ENCODE measurements at regions not wholly inside any gene's neighbourhood (a gene's known extent, or its start where the extent isn't known, plus 50 kb on each side); places are given as distances from the start of the nearest gene placed in this dataset.

DNA sequence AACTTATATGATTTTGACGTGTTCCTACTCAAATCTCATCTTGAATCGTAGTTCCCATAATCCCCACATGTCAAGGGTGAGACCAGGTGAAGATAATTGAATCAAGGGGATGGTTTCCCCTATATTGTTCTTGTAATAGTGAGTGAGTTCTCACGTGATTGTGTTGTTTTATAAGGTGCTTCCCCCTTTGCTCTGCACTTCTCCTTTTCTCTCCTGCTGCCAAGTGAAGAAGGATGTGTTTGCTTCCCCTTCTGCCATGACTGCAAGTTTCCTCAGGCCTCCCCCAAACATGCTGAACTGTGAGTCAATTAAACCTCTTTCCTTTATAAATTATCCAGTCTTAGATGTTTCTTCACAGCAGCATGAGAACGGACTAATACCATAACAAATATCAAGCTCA, 83.2 kb downstream of the MANEA start:
- DNase-seq = no peak

DNA sequence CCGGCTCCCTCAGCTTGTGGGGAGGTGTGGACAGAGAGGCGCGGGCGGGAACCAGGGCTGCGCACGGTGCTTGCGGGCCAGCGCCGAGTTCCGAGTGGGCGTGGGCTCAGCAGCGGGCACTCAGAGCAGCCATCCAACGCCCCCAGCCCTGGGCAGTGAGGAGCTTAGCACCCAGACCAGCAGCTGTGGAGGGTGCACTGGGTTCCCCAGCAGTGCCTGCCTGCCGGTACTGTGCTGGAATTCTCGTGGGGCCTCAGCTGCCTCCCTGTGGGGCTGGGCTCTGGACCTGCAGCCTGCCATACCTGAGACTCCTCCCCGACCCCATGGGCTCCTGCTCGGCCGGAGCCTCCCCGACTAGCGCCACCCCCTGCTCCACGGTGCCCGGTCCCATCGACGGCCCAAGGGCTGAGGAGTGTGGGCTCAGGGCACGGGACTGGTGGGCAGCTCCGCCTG, 92.7 kb downstream of the MANEA start:
- no peak for DNase-seq

DNA sequence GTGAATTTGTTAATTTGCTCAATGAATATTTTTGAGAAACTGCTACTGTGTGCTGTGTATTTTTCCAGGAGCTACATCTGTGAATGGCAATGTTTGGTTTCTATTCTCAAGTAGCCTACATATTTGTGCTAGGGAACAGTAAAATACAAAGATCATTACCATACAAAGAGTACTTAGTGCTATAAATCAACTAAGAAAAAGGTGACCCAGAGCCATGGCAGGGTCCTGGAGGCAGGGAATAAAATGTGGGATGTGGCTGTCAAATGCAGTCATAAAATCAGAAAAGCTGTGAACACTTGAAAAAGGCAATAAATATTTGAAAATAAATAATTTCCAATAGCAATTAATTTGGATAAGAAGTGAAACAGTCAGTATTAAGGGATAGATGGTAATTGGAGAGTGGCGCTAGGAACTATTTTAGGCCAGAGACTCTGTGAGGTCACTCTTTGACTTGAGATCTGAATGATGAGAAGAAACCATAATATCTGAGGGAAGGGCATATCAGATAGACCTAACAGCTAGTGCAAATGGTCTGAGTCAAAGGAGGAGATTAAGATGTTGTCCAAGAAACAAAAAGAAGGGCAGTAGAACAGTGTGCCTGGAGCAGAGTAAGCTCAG, 98.8 kb downstream of the MANEA start:
- no peak for DNase-seq

DNA sequence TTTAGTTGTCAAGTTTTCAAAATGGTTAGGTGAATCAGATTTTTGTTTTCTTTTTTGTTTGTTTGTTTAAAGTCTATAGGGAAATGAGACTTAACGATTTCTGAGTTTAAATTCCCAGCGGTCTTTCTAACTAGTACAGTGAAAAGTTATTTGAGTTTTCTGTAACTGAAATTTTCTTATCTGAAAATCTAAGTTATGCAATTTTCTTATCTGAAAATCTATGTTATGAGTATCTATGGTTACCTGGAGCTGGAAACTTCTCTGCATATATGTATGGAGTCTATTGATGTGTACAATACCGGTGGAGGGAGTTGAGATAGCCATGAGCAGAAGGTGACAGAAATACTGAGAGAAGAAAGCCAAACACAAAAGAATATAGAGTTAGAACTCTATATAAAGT, 102.6 kb downstream of the MANEA start:
- no peak for DNase-seq

DNA sequence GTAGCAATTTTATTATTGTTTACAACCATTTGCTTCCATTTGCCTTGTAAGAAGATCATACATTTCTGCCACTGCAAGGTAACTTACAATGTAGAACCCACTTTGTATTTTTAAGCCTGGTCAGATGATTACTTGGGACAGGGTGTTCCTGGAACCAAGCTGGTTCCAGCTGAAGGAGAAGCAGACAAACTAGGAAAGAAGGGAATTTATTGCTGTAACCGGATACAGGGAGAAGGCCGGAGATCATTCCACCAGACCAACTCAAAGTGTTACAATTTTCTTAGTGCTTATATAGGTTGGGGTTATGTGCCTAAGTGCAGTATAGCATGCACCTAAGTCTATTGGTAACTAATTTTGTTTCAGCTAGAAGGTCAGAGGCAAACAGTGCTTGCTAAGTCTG, 104.4 kb downstream of the MANEA start:
- DNase-seq = no peak

DNA sequence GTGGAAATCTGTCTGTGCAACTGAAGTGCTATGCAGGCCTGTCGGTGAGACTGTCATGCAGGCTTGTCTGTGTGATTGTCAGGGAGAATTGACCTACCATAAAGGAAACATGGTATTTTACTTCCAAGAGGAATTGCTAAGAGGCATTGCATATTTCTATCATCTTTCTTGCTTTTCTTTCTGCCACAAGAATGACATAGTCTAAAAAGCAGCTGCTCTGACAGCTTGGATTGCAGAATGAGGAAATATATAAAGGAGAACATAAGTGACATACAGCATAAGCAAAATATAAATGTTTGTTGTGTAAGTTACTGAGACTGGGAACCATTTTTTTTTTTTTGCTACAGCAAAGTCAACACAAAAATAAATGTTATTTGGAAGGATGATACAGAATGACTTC, 105.1 kb downstream of the MANEA start:
- DNase-seq = no peak

DNA sequence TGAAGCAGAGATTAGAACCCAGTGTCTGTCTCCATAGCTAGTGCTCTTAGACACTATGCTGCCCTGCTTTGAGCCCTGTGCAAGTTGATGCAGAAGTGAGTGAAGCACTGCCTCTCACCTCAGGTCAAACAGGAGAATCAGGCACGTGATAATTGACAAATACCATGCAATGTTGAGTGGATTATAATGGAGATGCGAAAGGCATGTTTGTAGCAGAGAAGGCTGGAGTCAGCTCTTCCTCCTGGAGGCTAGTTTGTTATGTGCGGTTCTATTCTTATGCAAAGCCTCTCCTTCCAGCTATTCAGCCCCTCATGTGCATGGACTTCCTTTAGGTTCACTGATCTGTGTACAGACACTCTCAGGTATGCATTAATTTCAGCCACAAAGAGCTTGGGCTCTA, 108.5 kb downstream of the MANEA start:
- no peak for DNase-seq

DNA sequence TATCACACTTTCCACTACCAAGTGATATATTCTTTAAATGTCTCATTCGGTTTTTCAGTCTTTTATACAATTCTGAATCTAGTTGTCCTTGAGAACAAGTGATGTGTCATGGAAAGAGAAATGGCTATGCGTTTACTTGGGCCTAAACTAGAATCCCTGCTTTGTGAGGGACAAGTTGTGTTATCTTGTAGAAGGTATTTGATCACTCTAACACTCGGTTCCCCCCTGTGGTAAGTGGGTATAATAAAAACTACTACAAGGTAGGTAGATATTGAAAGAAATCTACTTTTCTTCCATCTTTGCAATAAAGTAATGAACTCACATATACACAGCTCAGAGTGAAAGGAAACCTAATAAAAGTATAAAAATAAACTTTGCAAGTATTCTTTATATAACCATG, 108.9 kb downstream of the MANEA start:
- DNase-seq = no peak

DNA sequence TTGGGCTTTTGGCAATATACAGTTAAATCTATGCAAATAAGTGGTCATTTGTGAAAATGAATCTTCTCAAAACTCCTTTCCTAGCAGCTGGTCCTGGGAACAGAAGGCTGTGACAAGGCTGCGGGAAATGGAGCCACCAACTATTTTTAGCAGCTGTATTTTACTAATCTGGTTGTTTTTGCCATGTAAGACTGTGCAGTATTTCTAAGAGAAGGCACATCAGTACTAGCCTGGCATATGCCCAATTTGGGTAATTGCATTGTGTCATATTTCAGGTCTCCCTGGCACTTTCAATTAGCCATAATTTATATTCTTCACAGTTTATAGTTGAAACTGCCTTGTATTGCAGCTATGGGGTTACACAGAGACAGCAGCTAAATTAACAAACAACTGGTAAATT, 109.6 kb downstream of the MANEA start:
- DNase-seq = no peak

DNA sequence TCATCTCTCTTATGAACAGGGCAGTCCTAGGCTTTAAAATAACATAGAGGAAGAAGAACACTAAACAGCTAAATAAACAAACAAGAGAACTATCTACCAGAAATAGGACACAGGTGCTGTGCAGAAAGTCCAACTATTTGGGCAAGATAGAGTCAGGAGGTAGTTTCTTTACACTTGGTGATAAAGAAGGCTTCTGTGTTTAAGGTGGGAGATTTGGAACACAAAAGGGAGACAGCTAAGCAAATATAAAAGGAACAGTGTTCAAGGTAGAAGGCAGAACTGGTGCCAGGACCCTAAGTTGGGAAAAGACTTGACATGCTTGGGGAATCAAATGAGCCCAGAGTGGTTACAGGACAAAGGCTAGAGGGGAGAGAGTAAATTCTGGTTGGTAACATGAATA, 110.5 kb downstream of the MANEA start:
- no peak for DNase-seq

DNA sequence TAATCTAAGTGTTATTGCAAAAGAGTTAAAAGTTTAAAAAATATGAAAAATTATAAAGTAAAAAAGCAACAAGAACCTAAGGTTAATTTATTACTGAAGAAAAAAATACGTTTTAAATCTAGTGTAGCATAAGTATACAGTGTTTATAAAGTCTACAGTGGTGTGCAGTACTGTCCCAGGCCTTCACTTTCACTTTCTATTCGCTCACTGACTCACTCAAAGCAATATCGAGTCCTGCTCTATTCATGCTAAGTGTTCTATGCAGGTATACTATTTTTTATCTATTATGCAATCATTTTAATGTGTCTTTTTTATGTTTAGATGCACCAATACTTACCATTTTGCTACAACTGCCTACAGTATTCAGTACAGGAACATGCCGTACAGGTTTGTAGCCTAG, 113.0 kb downstream of the MANEA start:
- no peak for DNase-seq

DNA sequence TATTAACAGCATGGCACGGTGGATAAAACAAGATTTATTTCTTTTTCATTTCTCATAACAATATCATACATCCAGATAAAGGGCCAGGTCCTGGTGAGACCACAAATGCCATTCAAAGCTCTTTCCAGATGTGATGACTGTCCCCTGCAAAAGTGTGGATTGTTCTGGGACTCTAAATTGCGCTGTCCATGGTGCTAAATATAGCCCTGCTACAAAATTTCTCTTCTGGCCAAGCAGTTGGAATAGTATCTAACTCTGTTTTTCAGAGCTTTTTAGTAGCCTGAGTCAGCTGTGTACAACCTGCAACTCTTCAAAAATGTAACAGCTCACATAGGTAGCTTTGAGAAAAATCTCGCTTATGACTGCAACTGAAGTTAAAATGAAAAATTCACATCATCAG, 115.8 kb downstream of the MANEA start:
- no peak for DNase-seq

DNA sequence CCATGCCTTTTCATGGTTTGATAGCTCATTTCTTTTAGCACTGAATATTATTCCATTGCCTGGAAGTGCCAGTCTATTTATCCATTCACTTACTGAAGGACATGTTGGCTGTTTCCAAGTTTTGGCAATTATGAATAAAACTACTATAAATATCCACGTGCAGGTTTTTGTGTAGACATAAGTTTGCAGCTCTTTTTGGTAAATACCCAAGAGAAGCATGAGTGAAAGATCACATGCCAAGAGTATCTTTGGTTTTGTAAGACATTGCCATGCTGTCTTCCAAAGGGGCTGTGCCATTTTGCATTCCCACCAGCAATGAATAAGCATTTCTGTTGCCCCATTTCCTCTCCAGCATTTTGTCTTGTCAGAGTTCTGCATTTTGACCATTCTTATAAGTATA, 120.9 kb downstream of the MANEA start:
- DNase-seq = no peak

DNA sequence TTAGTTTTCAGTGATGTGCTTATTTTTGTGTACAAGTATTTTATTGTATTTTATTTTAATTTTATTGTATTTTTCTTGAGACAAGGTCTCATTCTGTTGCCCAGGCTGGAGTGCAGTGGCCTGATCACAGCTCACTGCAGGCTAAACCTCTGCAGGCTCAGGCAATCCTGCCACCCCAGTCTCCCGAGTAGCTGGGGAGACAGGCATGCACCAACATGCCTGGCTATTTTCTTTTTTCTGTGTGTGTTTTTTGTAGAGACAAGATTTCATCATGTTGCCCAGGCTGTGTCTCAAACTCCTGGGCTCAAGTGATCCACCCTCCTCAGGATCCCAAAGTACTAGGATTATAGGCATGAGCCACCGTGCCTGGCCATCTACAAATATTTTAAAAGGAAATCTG, 146.3 kb downstream of the MANEA start:
- no peak for DNase-seq

DNA sequence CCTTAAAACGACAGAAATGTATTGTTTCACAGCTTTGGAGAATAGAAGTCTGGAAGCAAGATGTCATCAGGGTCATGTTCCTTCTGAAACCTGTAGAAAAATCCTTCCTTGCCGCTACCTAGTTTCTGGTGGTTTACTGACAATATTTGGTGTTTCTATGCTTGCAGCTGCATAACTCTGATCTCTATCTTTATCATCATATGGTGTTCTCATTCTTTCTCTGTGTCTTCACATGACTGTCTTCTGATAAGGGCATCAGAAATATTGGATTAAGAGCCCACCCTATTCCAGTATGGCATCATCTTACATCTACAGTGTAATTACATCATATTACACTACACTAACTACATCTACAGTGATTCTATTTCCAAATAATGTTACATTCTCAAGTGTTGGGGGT, 148.0 kb downstream of the MANEA start:
- no peak for DNase-seq

DNA sequence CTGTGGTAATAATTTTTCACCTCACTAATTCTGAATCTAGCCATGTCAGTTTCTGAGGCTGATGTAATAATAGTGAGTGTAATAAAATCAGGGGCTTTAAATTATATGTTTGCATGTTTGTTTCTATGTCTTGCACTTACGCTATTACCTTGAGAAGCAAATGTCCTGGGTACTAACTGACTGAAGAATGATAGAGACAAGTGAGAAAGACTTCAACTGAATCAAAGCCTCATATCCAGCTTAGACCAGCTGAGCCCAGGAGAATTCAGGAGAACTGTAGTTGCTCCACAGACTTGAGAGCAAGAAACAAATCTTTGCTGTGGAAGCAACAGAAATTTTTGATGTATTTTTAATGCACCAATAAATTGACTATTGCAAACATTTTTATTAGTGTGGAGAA, 162.8 kb downstream of the MANEA start:
- DNase-seq = no peak

DNA sequence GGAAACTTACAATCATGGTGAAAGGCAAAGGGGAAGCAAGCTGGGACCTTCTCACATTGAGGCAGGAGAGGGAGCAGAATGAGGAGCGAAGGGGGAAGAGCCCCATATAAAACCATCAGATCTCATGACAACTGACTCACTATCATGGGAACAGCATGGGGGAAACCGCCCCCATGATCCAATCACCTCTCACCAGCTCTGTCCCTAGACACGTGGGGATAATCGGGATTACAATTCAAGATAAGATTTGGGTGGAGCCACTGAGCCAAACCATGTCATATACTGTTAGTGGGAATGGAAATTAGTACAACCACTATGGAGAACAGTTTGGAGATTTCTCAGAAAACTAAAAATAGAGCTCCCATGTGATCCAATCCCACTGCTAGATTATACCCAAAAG, 163.7 kb downstream of the MANEA start:
- no peak for DNase-seq

DNA sequence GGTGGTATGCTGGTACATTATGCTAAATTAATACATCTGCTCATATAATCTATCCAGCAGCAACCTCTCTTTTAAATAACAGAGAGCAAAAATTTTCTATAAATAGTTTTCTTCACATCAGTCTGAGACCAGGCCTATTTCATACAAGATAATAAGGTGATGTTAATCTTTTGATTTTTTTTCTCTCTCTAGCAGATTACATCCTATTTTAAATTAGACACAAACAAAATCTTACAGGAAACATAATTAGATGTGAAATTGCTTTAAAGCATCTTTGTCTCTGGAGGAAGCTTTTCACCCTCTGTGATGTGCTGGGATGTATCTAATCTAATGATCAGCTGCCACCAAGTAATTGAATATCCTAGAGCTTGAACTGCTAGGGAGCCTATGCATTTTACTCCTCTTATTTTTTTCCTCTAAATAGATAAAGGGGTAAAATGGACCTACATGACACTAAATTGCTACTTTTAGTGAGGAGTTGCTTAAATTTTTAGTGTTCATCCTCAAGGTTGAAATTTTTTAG, 165.5 kb downstream of the MANEA start:
- no peak for DNase-seq

DNA sequence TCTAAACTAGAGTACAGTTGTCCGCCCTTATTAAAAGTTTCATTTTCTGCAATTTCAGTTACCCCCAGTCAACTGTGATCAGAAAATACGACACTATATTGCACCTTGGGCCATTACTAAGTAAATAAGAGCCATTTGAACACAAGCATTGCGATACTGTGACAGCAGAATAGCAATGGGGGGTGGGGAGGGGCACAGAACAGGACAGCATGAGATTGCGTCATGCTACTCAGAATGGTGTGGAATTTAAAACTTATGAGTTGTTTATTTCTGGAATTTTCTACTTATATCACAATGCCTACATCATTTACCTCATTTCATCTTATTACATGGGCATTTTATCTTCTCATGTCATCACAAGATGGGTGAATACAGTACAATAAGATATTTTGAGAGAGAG, 166.3 kb downstream of the MANEA start:
- no peak for DNase-seq

DNA sequence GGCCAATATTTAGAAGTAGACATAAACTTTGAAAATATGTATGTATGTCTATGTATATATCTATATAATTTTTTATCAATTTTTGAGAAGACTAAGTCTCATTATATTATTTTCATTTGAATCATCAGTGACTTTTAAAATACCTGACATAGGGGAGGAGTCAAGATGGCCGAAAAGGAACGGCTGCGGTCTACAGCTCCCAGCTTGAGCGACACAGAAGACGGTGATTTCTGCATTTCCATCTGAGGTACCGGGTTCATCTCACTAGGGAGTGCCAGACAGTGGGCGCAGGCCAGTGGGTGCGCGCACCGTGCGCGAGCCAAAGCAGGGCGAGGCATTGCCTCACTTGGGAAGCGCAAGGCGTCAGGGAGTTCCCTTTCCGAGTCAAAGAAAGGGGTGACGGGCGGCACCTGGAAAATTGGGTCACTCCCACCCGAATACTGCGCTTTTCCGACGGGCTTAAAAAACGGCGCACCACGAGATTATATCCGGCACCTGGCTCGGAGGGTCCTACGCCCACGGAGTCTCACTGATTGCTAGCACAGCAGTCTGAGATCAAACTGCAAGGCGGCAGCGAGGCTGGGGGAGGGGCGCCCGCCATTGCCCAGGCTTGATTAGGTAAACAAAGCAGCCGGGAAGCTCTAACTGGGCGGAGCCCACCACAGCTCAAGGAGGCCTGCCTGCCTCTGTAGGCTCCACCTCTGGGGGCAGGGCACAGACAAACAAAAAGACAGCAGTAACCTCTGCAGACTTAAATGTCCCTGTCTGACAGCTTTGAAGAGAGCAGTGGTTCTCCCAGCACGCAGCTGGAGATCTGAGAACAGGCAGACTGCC, 181.1 kb downstream of the MANEA start:
- peak; percentile 22 for DNase-seq

DNA sequence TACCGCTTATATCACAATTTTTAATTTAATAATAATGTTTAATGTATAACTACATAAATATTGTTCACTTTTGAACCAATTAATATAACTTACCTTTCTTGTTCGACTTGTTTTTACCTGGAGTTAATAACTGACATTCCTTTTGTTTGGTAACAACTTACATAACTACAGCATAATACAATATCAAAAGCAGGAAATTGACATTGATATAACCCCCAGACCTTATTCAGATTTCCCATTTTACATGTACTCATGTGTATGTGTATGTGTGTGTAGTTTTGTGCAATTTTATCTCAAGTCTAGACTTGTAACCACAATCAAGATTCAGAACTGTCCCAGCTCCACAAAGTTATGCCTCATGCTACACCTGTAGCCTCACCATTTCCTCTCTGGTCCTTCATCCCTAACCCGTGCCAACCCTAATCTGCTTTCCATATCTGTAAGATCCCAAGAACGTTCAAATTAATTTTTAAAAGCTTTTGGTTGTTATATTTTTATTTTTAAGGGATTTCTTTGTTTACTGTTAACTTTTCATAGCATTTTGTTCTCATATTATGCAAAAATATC, 190.6 kb downstream of the MANEA start:
- DNase-seq = no peak

DNA sequence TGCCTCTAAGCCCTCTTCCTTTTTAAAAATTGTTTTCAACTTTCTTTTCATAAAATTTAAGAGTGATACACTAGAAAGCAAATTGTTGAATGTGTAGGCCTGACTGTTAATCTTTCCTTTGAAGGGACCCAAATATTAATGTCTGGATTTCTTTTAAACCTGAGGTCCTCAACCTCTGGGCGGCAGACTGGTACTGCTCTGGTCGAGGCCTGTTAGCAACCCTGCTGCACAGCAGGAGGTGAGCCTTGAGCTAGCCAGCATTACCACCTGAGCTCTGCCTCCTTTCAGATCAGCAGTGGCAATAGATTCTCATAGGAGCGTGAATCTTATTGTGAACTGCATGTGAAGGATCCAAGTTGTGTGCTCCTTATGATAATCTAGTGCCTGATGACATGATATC, 191.2 kb downstream of the MANEA start:
- no peak for DNase-seq

DNA sequence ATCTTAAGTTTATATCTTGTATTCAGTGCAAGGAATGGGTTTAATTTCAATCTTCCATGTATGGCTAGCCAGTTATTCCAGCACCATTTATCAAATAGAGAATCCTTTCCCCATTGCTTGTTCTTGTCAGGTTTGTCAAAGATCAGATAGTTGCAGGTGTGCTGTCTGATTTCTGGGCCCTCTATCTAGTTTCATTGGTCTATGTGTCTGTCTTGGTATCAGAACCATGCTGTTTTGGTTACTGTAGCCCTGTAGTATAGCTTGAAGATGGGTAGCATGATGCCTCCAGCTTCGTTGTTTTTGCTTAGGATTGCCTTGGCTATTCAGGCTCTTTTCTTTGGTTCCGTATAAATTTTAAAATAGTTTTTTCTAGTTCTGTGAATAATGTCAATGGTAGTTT, 200.0 kb downstream of the MANEA start:
- no peak for DNase-seq

DNA sequence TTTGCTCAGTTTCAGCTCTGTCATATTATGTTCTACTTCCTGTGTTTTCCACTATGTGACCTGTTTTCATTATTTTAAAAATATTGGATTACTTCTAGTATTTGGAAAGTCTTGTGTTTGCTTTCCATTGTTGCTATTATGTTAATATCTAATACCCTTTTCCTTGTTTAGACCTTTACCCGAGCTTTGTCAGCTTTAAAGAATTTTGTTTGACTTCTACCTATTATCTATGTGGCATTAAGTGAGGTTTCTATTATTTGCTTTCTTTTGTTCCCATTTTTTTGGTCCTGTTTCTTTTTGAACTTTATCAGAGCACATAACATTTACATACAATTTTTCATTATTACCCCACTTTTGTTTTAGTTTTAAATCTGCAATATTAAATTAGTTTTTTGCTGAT, 202.7 kb downstream of the MANEA start:
- DNase-seq = no peak

All from NCI-H146 (cell line).